Peyer's patch (tissue), 4 donors: ENCODE measurements at regions not wholly inside any gene's neighbourhood (a gene's known extent, or its start where the extent isn't known, plus 50 kb on each side); places are given as distances from the start of the nearest gene placed in this dataset.

Source experiments
- CTCF ChIP-seq, 6 experiments: fragments of 450-650 bp in 4 of 6; fragments of 200-600 bp in 2 of 6; sonication (generic) in 1 of 6; IDR thresholded peaks; one replicate each; pipeline ENCODE4 v1.5.1; 2017 to 2019; ENCODE audit warnings: antibody characterized with exemption in 6 of 6, mild to moderate bottlenecking in 3 of 6, moderate library complexity in 1 of 6
- POLR2A ChIP-seq, 2 donors: fragments of 450-650 bp; IDR thresholded peaks; one replicate each; pipeline ENCODE4 v1.5.1; 2017; ENCODE audit warnings: antibody characterized with exemption in 2 of 2, mild to moderate bottlenecking in 2 of 2, moderate library complexity in 2 of 2

- no peak for TF ChIP-seq CTCF (IDR thresholded peaks at IDR 0.05)
- no peak for TF ChIP-seq POLR2A (IDR thresholded peaks at IDR 0.05)
These were observed 205.5 kb upstream of the FOXF1 start for GRCh38 chr16:86304868-86305267.
